NCI-H2029 treated with DMSO at 0.1 percent for 48 hours (cell line): ENCODE measurements at regions not wholly inside any gene's neighbourhood (a gene's known extent, or its start where the extent isn't known, plus 50 kb on each side); places are given as distances from the start of the nearest gene placed in this dataset.
"Not testable (repeated sequence)": the region's sequence is repeated elsewhere in the genome, so short reads cannot be mapped to it uniquely, and the experiment has no call there.

ENCODE experiments used
- DNase-seq: peaks from one replicate; lab custom pipeline; 2025; lab: John Stamatoyannopoulos, UW

DNA sequence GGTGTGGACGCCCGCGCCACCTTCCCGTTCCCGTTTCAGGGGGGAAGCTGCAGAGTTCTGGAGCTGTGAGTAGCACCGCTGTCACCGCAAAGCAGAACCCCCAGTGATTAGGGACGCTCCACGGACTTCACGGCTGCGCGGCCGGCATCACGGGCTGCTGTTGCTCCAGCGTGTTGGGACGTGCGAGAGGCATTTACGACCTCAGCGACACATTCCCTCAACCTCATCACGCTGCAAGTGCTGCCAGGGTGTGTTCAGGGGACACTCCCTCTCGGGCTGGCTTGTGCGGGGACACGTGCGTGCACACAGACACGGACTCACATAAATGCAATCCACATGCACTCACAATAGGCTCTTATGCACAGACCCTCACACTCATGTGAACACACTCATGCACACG, 187.9 kb downstream of the NPIPB11 start:
- not testable (repeated sequence) for DNase-seq

DNA sequence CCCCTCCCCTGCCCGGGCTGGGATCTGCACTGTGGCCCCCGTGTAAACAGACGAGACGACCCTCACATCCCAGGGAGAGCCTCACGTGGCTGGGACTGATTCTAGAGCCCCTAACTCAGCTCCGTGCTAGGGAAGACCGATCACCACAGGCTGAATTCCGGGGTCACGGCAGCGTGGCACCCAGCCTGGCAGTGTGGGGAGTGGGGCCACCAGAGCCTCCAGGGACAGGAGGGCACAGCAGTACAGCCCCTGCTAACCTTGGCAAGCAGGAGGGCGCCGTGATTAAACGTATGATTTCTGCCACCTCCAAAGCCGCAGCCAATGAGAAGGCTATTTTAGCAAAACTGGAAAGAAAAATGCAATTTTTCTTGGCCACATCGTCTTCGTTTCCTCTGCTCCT, 188.3 kb downstream of the NPIPB11 start:
- DNase-seq: not testable (repeated sequence)

GRCh38 chr16:29217752-29218126, 188.8 kb downstream of the NPIPB11 start:
- DNase-seq: not testable (repeated sequence)

- not testable (repeated sequence) for DNase-seq
Measured at GRCh38 chr16:29217104-29217751, 189.3 kb downstream of the NPIPB11 start.

GRCh38 chr16:29213770-29214169, 192.7 kb downstream of the NPIPB11 start:
- not testable (repeated sequence) for DNase-seq

DNA sequence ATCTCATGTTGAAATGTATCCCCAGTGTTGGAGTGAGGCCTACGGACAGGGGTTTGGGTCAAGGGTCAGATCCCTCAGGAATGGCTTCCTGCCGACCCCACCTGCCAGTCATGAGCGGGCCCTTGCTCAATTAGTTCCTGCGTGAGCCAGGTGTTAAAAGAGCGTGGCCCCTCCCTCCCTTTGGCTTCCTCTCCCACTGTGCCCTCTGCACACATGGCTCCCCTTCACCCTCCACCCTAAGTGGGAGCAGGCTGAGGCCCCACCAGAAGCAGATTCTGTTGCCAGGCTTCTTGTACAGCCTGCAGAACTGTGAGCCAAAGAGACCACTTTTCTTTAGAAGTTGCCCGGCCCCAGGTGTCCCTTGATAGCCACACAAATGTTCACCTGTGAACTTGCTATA, 193.3 kb downstream of the NPIPB11 start:
- DNase-seq: not testable (repeated sequence)

GRCh38 chr16:29212084-29213027, 194.2 kb downstream of the NPIPB11 start:
- not testable (repeated sequence) for DNase-seq

DNA sequence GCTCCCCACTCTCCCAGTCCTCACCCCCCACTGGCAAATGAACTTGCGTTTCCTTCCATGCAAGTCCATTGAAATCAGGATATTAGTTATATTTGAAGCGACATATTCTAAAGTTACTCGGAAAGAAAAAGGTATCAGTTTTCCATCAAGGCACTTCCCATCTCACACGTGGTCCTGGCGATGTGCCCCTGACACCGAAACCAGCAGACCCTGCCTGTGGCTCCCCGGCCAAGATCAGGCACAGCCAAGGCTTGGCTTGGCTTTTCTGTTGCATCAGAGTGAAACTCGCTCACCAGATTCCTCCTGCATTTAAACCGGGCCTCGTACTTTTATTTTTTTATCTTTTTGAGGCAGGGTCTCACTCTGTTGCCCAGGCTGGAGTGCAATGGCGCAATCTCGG, 195.1 kb downstream of the NPIPB11 start:
- DNase-seq: not testable (repeated sequence)

DNA sequence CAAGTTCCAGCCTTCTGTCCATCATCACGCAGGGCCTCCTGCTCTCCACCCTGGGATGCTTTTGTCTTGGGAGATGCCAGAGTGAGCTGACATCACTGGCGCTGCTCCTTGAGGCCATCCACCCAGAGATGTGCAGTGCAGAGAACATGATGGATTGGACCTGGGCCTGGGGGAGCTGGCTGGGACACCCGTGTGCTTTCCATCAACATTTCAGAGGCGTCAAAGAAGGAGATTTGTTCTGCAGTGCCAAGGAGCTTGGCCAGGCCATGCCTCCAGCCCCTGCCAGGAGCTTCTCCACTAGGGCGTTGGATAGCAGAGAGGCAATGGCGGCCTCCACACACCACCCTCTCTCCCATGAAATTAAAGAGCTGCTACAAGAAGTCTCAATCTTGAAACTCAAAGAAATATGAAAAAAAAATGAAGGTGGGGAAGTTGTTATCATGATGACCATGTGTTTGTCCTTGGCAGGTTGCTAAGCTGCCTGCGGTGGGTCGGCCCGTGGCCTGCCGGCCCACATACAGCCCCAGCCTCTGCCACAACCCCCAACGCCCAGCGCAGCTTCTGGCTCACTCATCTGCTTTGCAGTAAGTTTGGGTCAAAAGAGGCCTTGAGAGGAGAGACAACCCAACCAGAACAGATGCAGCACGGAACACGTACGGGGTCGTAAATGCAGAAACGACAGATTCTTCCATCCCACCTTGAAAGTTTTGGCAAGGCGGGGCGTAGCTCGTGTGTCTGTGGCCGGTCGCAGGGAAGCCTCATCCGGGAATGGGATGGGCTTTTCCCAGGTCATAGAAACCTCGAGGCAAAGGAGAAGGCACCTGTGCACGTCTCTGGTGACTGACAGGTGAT, 196.0 kb downstream of the NPIPB11 start:
- not testable (repeated sequence) for DNase-seq

GRCh38 chr16:29206120-29206519, 200.4 kb downstream of the NPIPB11 start:
- DNase-seq: not testable (repeated sequence)

GRCh38 chr16:29205151-29205550, 201.4 kb downstream of the NPIPB11 start:
- DNase-seq: not testable (repeated sequence)

- no peak for DNase-seq
Measured at GRCh38 chr16:29204806-29205135, 201.7 kb downstream of the NPIPB11 start.

- DNase-seq: not testable (repeated sequence)
Measured at GRCh38 chr16:29203933-29204805, 202.3 kb downstream of the NPIPB11 start.

- DNase-seq: not testable (repeated sequence)
Measured at GRCh38 chr16:29203046-29203932, 203.2 kb downstream of the NPIPB11 start.

DNA sequence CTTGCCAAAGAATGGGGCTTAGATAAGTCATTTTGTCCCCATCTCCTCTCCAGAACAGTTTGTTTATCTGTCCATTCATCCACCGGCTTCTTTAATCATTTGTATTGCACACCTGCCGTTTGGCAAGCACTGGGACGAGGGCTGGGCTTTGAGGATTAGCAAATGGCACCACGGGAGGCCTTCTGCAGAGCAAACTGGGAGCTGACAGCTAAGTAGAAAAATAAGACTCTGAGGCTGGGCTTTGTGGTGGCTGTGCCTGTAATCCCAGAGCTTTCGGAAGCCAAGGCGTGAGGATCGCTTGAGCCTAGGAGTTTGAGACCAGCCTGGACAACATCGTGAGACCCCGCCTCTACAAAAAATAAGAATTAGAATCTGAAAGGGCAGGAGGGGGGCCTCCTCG, 203.9 kb downstream of the NPIPB11 start:
- DNase-seq: peak; percentile 14

DNA sequence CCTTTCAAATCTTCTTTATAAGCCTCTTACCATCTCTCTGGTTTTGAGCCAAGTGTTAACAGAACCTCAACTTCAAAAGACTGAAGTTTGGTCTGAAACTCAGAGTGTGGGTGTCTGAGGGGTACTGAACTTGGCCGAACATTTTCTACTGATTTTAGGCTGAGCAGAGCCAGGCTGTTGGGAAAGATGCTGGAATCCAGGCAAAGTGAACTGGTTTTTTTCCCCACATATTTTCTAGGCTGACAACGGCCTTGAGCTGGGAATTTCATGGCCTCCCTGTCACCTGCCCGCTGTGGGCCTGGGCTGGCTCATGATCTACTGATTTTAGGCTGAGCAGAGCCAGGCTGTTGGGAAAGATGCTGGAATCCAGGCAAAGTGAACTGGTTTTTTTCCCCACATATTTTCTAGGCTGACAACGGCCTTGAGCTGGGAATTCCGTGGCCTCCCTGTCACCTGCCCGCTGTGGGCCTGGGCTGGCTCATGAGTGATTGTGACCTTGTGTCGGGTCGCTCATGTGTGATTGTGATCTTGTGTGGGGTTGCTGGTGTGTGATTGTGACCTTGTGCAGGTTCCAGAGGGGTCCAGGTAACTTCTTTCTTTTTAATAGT, 204.4 kb downstream of the NPIPB11 start:
- DNase-seq: not testable (repeated sequence)

DNA sequence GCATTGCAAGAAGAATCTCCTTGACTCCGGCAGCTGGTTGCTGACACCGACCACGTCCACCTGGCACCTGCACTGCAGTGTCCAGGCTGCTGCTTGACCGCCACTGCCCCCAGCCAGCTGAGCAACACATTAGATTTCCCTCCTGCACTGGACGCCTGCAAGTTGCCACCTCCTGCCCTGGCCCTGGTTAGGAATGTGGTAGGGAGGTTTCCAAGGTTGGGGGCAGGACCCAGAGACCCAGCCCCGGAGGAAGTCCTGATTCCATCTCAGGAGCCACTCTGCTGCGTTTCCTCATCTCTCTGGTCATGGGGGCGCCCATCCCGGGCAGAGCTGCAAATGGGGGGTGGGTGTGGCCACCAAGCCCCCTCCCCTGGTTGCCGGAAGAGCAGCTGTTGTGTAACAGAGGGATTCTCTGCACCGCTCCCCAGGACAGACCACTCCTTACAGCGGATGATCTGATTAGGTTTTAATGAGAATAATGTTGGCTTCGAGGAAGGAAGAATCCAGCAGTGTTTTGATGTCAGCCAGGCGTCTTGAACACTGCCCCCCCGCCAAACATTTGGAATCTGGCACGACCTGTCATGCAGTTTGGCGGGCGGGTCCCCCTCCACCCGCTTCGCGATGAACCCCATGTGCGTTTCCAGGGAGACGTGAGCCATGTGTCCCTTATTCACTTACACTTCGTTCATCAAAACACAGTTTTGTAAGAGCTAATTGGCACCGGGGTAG, 205.1 kb downstream of the NPIPB11 start:
- DNase-seq: not testable (repeated sequence)

GRCh38 chr16:29200681-29201080, 205.8 kb downstream of the NPIPB11 start:
- not testable (repeated sequence) for DNase-seq

- not testable (repeated sequence) for DNase-seq
Measured at GRCh38 chr16:29200135-29200601, 206.3 kb downstream of the NPIPB11 start.
